ENCODE measurements at regions not wholly inside any gene's neighbourhood (a gene's known extent, or its start where the extent isn't known, plus 50 kb on each side); places are given as distances from the start of the nearest gene placed in this dataset.

DNA sequence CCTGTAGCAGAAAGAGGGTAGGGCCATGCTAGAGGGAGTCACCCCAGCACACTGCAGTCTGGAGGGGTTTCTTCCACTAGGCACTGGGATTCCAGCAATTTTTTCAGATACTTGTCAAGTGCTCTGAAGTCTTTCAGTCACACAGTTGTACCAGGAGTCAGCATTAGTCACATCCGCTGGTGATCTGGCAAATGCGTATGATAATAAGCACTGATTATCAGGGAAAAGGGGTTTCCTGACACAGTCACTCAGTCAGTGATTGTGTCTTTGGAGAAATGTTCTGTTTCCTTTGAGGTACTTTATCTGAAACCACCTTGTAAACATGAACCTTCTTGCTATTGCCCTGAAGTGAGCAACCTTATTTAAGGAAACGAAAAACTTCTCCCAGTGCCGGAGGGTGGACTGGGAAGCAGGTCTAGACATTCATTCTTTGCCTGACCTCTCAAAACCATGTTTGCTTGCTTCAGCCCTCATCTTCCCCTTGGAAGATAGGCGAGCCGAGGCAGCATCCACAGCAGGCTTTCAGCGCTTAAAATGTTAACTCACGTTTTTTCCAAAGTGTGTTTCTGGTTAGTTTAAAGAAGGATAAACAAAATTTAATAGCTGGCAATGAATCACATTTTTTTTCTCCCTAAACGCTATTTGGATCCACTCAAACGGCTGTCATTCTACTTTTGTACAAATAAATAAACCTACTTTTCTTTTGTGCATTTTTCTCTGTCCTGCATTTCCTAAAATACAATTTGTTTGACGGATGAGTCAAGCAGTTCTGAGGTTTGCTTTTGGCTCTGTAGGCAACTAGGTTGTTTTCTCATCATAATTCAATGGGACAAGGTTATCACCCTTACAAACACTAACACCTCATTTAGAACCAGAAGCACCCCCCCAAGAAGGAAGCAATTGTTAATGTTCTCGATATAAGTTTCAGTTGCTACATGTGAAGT lies 77.7 kb downstream of the FOXD1 start:
- in situ Hi-C loops (cut with MboI): no loop called here
- no peak for TF ChIP-seq CHD4 (IDR thresholded peaks at IDR 0.05)
- Histone ChIP-seq H3K4me1 (ENCODE audit: control insufficient read depth, insufficient read depth, low read length) (no peaks in the 10 kb centered on the region), H3K36me3 (ENCODE audit: control insufficient read depth in 2 of 2, insufficient read depth in 2 of 2, low read length in 1 of 2) (no peaks in the 10 kb centered on the region), H3K4me2 (ENCODE audit: control insufficient read depth, insufficient read depth) (no peak overlapping the region), H3K27me3 (replicated peaks in 1 of 2; ENCODE audit: control insufficient read depth in 2 of 2, insufficient read depth in 2 of 2, low read length in 1 of 2) (peaks cover 3 to 4% of the 10 kb centered on the region in 2 experiments; a peak in 2 of 4 replicates), H3K4me3 (no peak overlapping the region), H3K79me2 (ENCODE audit: control insufficient read depth, insufficient read depth, low read length) (no peaks in the 10 kb centered on the region), H2AFZ (ENCODE audit: control insufficient read depth, low read depth, low read length) (no peak overlapping the region), H4K20me1 (ENCODE audit: control insufficient read depth, insufficient read depth) (no peaks in the 10 kb centered on the region), H3K9ac (ENCODE audit: control insufficient read depth, insufficient read depth, low read length) (no peak overlapping the region), H3K27ac (ENCODE audit: control insufficient read depth, insufficient read depth) (no peak overlapping the region), H3K9me3 (replicated peaks; ENCODE audit: control insufficient read depth, insufficient read depth, low read length) (no peaks in the 10 kb centered on the region)
- ChIA-PET SMC1A (ENCODE audit: uncharacterized antibody, unreplicated experiment) (no interaction called here), RAD21 (ENCODE audit: unreplicated experiment) (no interaction called here), POLR2A (no interaction called here), CTCF (no interaction called here)
- no peak for ATAC-seq
- no peak for FAIRE-seq
- no TSS peak for BruUV-seq (replicated peaks)
- intact Hi-C loops (cut with micrococcal nuclease; ENCODE audit: unreplicated experiment): no loop called here
- WGBS (ENCODE audit: insufficient coverage, insufficient replicate concordance, low lambda C conversion rate, missing lambda C conversion rate): 55% methylated on average over 12 of the region's 12 CpGs
- DNase-seq (ENCODE audit: low read depth, low spot score): no peak

GRCh38 chr5:73370095-73370494 lies 78.5 kb downstream of the FOXD1 start:
- POLR2A ChIA-PET: no interaction called here
- no peak overlapping the region for H2AFZ ChIP-seq (ENCODE audit: control insufficient read depth, low read depth, low read length)
- peaks cover 3 to 5% of the 10 kb centered on the region in 2 experiments; a peak in 2 of 4 replicates for H3K27me3 ChIP-seq (replicated peaks in 1 of 2; ENCODE audit: control insufficient read depth in 2 of 2, insufficient read depth in 2 of 2, low read length in 1 of 2)
- intact Hi-C loops (cut with micrococcal nuclease; ENCODE audit: unreplicated experiment): no loop called here
- H3K79me2 ChIP-seq (ENCODE audit: control insufficient read depth, insufficient read depth, low read length): no peaks in the 10 kb centered on the region
- DNase-seq (ENCODE audit: low read depth, low spot score) (no peak), FAIRE-seq (no peak), ATAC-seq (no peak)
- H3K27ac ChIP-seq (ENCODE audit: control insufficient read depth, insufficient read depth): no peak overlapping the region
- no peaks in the 10 kb centered on the region for H3K4me1 ChIP-seq (ENCODE audit: control insufficient read depth, insufficient read depth, low read length)
- CTCF ChIA-PET: no interaction called here
- no peak overlapping the region for H3K9ac ChIP-seq (ENCODE audit: control insufficient read depth, insufficient read depth, low read length)
- RAD21 ChIA-PET (ENCODE audit: unreplicated experiment): no interaction called here
- no peak overlapping the region for H3K4me2 ChIP-seq (ENCODE audit: control insufficient read depth, insufficient read depth)
- no peak overlapping the region for H3K4me3 ChIP-seq
- in situ Hi-C loops (cut with MboI): no loop called here
- no TSS peak for BruUV-seq (replicated peaks)
- TF ChIP-seq RUNX3 (IDR thresholded peaks at IDR 0.05; ENCODE audit: low read length) (no peak), LARP7 (IDR thresholded peaks at IDR 0.05) (no peak), ETV6 (conservative IDR thresholded peaks at IDR 0.05 in 1 of 2, IDR thresholded peaks at IDR 0.05 in 1 of 2; ENCODE audit: borderline replicate concordance in 1 of 2, low read depth in 1 of 2) (no peak), SPI1 (IDR thresholded peaks at IDR 0.05; ENCODE audit: borderline replicate concordance, insufficient read depth, low read depth, low read length) (no peak), YBX1 (IDR thresholded peaks at IDR 0.05) (no peak), NFYB (IDR thresholded peaks at IDR 0.05; ENCODE audit: insufficient read depth, low read depth, low read length) (no peak), RFX5 (IDR thresholded peaks at IDR 0.05; ENCODE audit: low read depth, low read length) (no peak)
- TF ChIP-seq, protein P1, sequence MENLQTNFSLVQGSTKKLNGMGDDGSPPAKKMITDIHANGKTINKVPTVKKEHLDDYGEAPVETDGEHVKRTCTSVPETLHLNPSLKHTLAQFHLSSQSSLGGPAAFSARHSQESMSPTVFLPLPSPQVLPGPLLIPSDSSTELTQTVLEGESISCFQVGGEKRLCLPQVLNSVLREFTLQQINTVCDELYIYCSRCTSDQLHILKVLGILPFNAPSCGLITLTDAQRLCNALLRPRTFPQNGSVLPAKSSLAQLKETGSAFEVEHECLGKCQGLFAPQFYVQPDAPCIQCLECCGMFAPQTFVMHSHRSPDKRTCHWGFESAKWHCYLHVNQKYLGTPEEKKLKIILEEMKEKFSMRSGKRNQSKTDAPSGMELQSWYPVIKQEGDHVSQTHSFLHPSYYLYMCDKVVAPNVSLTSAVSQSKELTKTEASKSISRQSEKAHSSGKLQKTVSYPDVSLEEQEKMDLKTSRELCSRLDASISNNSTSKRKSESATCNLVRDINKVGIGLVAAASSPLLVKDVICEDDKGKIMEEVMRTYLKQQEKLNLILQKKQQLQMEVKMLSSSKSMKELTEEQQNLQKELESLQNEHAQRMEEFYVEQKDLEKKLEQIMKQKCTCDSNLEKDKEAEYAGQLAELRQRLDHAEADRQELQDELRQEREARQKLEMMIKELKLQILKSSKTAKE (IDR thresholded peaks at IDR 0.05; ENCODE audit: low read depth, poor library complexity, severe bottlenecking): no peak
- SMC1A ChIA-PET (ENCODE audit: uncharacterized antibody, unreplicated experiment): no interaction called here
- H4K20me1 ChIP-seq (ENCODE audit: control insufficient read depth, insufficient read depth): no peaks in the 10 kb centered on the region
- H3K9me3 ChIP-seq (replicated peaks; ENCODE audit: control insufficient read depth, insufficient read depth, low read length): no peaks in the 10 kb centered on the region
- H3K36me3 ChIP-seq (ENCODE audit: control insufficient read depth in 2 of 2, insufficient read depth in 2 of 2, low read length in 1 of 2): no peaks in the 10 kb centered on the region
- 52% methylated on average over 5 of the region's 5 CpGs for WGBS (ENCODE audit: insufficient coverage, insufficient replicate concordance, low lambda C conversion rate, missing lambda C conversion rate)
